Keratinocyte (primary cell): ENCODE measurements at regions not wholly inside any gene's neighbourhood (a gene's known extent, or its start where the extent isn't known, plus 50 kb on each side); places are given as distances from the start of the nearest gene placed in this dataset.

Source experiments
- DNase-seq: peaks from one replicate; pipeline ENCODE4 v3.0.0-alpha.2; 2011; ENCODE audit warnings: low read depth, missing footprints, low spot score
- FAIRE-seq: peaks from 2 replicates; lab custom pipeline; 2011; peaks lifted over from hg19 to GRCh38; lab: Jason Lieb, UNC
- H2AFZ ChIP-seq: 2 replicates; pipeline ENCODE4 v1.6.0; 2012; ENCODE audit warnings: low read length, control low read depth, inconsistent platforms; ENCODE audit not compliant: control insufficient read depth
- H3K27ac ChIP-seq: 2 replicates; pipeline ENCODE4 v1.5.1; 2011; ENCODE audit warnings: low read length; ENCODE audit not compliant: control insufficient read depth, insufficient read depth
- H3K27me3 ChIP-seq: 3 replicates; pipeline ENCODE4 v1.6.0; 2011; ENCODE audit warnings: low read length; ENCODE audit not compliant: control insufficient read depth, insufficient read depth; ENCODE audit errors: extremely low read depth
- H3K36me3 ChIP-seq, 2 experiments: 2 replicates in 1 of 2; 3 replicates in 1 of 2; pipeline ENCODE4 v1.5.1; 2011; ENCODE audit warnings: low read length in 2 of 2, mild to moderate bottlenecking in 1 of 2; ENCODE audit not compliant: control insufficient read depth in 2 of 2, insufficient read depth in 2 of 2; ENCODE audit errors: extremely low read depth in 1 of 2
- H3K4me1 ChIP-seq: 3 replicates; pipeline ENCODE4 v1.5.1; 2011; ENCODE audit warnings: low read length; ENCODE audit not compliant: control insufficient read depth, insufficient read depth; ENCODE audit errors: extremely low read depth
- H3K4me2 ChIP-seq: 3 replicates; pipeline ENCODE4 v1.6.0; 2011; ENCODE audit warnings: low read depth, low read length; ENCODE audit not compliant: control insufficient read depth, insufficient read depth; ENCODE audit errors: extremely low read depth
- H3K4me3 ChIP-seq, 3 experiments: fragments of 200-600 bp in 1 of 3; sonication (generic) in 1 of 3; 2 replicates in 2 of 3; 3 replicates in 1 of 3; pipeline ENCODE4 v1.5.1; 2011 to 2016; ENCODE audit warnings: low read length in 3 of 3, mild to moderate bottlenecking in 3 of 3, control low read depth in 2 of 3, inconsistent platforms in 1 of 3, low read depth in 1 of 3, mixed read lengths in 1 of 3, mixed run types in 1 of 3, moderate library complexity in 1 of 3; ENCODE audit not compliant: control insufficient read depth in 2 of 3, insufficient read depth in 2 of 3; ENCODE audit errors: extremely low read depth in 1 of 3
- H3K79me2 ChIP-seq: 2 replicates; pipeline ENCODE4 v1.6.0; 2012; ENCODE audit warnings: low read length; ENCODE audit not compliant: control insufficient read depth, insufficient read depth
- H3K9ac ChIP-seq: 3 replicates; pipeline ENCODE4 v1.6.0; 2011; ENCODE audit warnings: low read length; ENCODE audit not compliant: control insufficient read depth, insufficient read depth; ENCODE audit errors: extremely low read depth
- H3K9me1 ChIP-seq: 3 replicates; pipeline ENCODE4 v1.6.0; 2011; ENCODE audit warnings: low read length; ENCODE audit not compliant: control insufficient read depth, insufficient read depth; ENCODE audit errors: extremely low read depth
- H3K9me3 ChIP-seq: 2 replicates; pipeline ENCODE4 v1.5.1; 2012; ENCODE audit warnings: low read depth, low read length; ENCODE audit not compliant: control insufficient read depth
- H4K20me1 ChIP-seq: 3 replicates; pipeline ENCODE4 v1.6.0; 2011; ENCODE audit warnings: low read length; ENCODE audit not compliant: control insufficient read depth, insufficient read depth; ENCODE audit errors: extremely low read depth
- CTCF ChIP-seq, 3 experiments: IDR thresholded peaks in 1 of 3; conservative IDR thresholded peaks in 1 of 3; optimal IDR thresholded peaks in 1 of 3; 2 replicates in 2 of 3; 3 replicates in 1 of 3; pipeline versions ENCODE3 to v1.5.1; 2011; ENCODE audit warnings: low read length in 3 of 3, mild to moderate bottlenecking in 3 of 3, moderate library complexity in 2 of 3, control low read depth in 1 of 3, inconsistent platforms in 1 of 3; ENCODE audit not compliant: insufficient read depth in 2 of 3; ENCODE audit errors: extremely low read depth in 1 of 3
- EZH2 ChIP-seq: IDR thresholded peaks from one replicate; pipeline ENCODE4 v1.6.1; 2012; ENCODE audit warnings: inconsistent platforms, mild to moderate bottlenecking, low read length, moderate library complexity
- dilution Hi-C: fragments of 300-500 bp; cut with MboI; formaldehyde crosslinking; loops from one replicate; pipeline ENCODE4 v1.7.0; 2020; ENCODE audit warnings: low sequenced_read_pairs; ENCODE audit not compliant: extremely low pct_ligation_motif_present

- Histone ChIP-seq H3K36me3 (no peaks in the 10 kb centered on the region), H3K9me3 (no peaks in the 10 kb centered on the region), H3K79me2 (no peaks in the 10 kb centered on the region), H2AFZ (no peak overlapping the region), H3K4me3 (no peak overlapping the region), H4K20me1 (no peaks in the 10 kb centered on the region), H3K4me1 (no peaks in the 10 kb centered on the region), H3K9me1 (no peaks in the 10 kb centered on the region), H3K27ac (no peak overlapping the region), H3K9ac (no peak overlapping the region), H3K4me2 (no peak overlapping the region), H3K27me3 (no peaks in the 10 kb centered on the region)
- no peak for FAIRE-seq
- TF ChIP-seq CTCF (optimal IDR thresholded peaks at IDR 0.05 in 1 of 3, IDR thresholded peaks at IDR 0.05 in 1 of 3, conservative IDR thresholded peaks at IDR 0.05 in 1 of 3; ENCODE audit: extremely low read depth in 1 of 3, insufficient read depth in 2 of 3, low read length in 3 of 3) (no peak), EZH2 (no peak)
- no peak for DNase-seq
- dilution Hi-C loops: no loop called here
Observed at GRCh38 chr6:166029506-166029905, 138.1 kb downstream of the TBXT start.

GRCh38 chr6:166027761-166028160 is 139.9 kb downstream of the TBXT start:
- Histone ChIP-seq H3K4me1 (no peaks in the 10 kb centered on the region), H3K4me3 (no peak overlapping the region), H2AFZ (no peak overlapping the region), H3K79me2 (no peaks in the 10 kb centered on the region), H3K27me3 (no peaks in the 10 kb centered on the region), H4K20me1 (no peaks in the 10 kb centered on the region), H3K9me3 (no peaks in the 10 kb centered on the region), H3K4me2 (no peak overlapping the region), H3K27ac (no peak overlapping the region), H3K36me3 (no peaks in the 10 kb centered on the region), H3K9ac (no peak overlapping the region), H3K9me1 (no peaks in the 10 kb centered on the region)
- dilution Hi-C loops: no loop called here
- no peak for TF ChIP-seq EZH2
- TF ChIP-seq CTCF (optimal IDR thresholded peaks at IDR 0.05 in 1 of 3, IDR thresholded peaks at IDR 0.05 in 1 of 3, conservative IDR thresholded peaks at IDR 0.05 in 1 of 3; ENCODE audit: extremely low read depth in 1 of 3, insufficient read depth in 2 of 3, low read length in 3 of 3): no peak
- no peak for FAIRE-seq
- DNase-seq: no peak
